Suprapubic skin (tissue), 3 donors: ENCODE measurements at regions not wholly inside any gene's neighbourhood (a gene's known extent, or its start where the extent isn't known, plus 50 kb on each side); places are given as distances from the start of the nearest gene placed in this dataset.

Experiments used
- EP300 ChIP-seq: sonication (generic); formaldehyde crosslinking; IDR thresholded peaks from one replicate; pipeline ENCODE4 v1.6.1; 2017; ENCODE audit warnings: antibody characterized with exemption
- POLR2A ChIP-seq, 2 donors: fragments of 450-650 bp; IDR thresholded peaks; one replicate each; pipeline ENCODE4 v1.6.1; 2017; ENCODE audit warnings: antibody characterized with exemption in 2 of 2, mild to moderate bottlenecking in 2 of 2, moderate library complexity in 2 of 2
- TF ChIP-seq, protein P1 (sequence below), 2 donors: fragments of 200-600 bp in 1 of 2; fragments of 450-650 bp in 1 of 2; sonication (generic) in 1 of 2; IDR thresholded peaks; one replicate each; pipeline ENCODE4 v1.5.1; 2016 to 2019; ENCODE audit warnings: antibody characterized with exemption in 2 of 2, mild to moderate bottlenecking in 1 of 2, moderate library complexity in 1 of 2

DNA sequence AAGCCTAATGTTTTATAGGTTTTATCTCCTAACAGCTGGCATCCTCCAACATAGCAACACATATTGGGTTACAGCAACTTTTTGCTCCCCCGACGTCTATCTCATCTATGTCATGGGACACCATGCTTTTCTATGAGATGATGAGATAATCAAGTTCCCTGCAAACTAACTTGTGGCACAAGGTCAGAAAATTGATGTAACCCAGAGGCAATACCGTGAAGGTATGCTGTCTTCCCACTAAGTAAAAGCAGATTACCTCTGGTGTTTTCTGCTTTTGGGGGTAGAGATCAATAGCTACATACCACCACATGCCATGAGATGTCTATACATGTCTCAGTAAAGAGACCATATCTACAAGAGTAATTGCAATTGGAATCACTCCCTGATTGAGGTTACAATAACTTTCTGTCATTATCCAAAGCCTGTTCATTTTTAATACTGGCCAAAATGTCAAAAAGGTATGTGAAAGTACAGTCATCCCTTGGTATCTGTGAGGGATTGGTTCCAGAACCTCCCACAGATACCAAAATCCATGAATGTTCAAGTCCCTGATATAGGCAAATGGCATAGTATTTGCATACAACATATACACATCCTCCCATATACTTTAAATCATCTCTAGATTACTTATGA, 131.3 kb downstream of the CYSLTR2 start:
- TF ChIP-seq, protein P1, sequence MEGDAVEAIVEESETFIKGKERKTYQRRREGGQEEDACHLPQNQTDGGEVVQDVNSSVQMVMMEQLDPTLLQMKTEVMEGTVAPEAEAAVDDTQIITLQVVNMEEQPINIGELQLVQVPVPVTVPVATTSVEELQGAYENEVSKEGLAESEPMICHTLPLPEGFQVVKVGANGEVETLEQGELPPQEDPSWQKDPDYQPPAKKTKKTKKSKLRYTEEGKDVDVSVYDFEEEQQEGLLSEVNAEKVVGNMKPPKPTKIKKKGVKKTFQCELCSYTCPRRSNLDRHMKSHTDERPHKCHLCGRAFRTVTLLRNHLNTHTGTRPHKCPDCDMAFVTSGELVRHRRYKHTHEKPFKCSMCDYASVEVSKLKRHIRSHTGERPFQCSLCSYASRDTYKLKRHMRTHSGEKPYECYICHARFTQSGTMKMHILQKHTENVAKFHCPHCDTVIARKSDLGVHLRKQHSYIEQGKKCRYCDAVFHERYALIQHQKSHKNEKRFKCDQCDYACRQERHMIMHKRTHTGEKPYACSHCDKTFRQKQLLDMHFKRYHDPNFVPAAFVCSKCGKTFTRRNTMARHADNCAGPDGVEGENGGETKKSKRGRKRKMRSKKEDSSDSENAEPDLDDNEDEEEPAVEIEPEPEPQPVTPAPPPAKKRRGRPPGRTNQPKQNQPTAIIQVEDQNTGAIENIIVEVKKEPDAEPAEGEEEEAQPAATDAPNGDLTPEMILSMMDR (IDR thresholded peaks at IDR 0.05): no peak
- TF ChIP-seq POLR2A (IDR thresholded peaks at IDR 0.05): no peak
- no peak for TF ChIP-seq EP300
